ENCODE measurements at regions not wholly inside any gene's neighbourhood (a gene's known extent, or its start where the extent isn't known, plus 50 kb on each side); places are given as distances from the start of the nearest gene placed in this dataset.
A peak's percentile ranks its signal among the peaks of the same experiment; 100 is the strongest.
"Not testable (repeated sequence)": the region's sequence is repeated elsewhere in the genome, so short reads cannot be mapped to it uniquely, and the experiment has no call there.

DNA sequence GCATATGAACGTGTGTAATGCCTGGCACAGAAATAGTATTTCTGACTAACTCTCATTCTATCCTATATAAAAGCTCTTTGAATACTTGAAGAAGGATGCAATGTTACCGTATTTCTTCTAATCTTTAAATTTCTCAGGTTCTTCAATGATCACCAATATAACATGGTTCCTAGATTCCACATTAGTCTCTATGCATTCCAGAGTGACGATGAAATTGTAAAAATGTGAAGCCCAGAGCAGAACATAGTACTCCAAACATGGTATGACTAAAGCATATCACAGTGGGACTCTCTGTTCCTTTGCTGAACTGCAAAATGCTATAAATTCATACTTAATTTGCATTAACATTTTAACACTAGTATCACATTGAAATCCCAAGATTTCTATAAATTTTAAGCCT lies 877.6 kb upstream of the CHORDC1 start:
- peak; percentile 87 for DNase-seq

DNA sequence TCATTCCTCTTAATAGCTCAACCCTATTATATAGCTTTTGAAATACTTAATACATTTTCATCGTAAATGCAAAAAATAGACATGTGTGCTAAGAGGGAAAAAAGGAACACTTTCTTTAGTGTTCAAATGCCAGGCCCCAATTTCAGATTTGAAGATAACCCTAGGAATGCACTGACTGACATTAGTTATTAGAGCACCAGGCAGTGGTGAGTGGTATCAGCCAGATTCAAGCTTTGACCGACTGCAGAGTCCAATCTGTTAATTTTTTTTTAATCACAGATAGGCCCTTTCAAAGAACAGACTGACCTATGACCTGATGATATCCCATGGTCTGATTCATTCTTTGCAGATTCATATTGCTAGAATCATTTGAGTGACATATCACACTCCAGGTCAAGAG lies 874.2 kb upstream of the CHORDC1 start:
- DNase-seq, result no peak

DNA sequence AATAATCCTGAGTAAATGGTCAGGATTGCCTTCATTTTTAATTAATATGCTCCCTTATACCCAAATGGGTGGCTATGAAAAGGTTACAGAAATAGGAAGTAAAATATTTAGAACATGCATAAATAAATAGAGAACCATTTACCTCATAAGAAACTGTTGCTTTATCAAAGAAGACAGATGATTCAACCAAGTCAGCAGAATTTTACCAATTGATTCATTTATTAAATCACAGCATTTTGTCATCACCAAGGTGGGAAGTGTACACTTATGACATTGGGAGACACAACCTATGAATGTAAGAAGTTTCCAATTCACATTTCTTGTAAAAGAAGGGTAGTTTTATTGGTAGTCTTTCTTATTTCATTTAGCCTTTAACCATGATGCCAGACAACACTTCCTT lies 870.3 kb upstream of the CHORDC1 start:
- DNase-seq, result no peak

DNA sequence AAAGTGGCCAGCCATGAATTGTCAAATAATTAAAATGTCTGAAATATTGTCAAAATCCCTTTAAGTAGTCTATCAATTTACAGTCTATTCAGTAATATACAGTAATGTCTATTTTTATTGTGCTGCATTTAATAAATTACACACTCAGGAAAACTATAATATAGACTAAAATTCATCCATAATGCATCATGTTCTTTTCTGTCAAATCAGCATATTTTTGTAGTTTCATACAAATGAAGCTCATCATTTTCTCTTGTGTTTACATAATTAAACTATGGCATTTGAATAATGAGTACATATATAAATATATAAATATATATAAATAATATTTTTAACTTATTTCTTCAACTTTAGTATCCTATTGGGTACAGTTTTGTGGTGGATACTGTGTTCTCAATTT lies 868.7 kb upstream of the CHORDC1 start:
- no peak for DNase-seq

DNA sequence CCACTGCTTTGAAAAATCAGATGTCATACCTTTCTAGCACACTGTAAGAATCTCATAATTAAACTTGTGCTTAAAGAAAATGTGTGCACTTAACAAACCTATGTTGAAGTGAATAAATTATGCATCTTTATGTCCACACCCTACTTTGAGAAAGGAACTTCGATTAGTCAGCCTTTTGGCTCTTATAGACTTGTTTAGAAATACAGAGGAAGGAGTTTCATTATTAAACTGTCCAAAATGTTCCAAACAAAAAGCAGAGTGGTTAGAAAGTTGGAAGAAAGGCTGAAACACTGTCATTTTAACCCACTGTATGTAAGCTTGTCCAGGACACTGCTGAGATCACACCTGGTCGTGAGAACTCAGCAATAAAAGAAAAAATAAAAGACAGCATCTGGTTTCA lies 863.2 kb upstream of the CHORDC1 start:
- peak; percentile 14 for DNase-seq

DNA sequence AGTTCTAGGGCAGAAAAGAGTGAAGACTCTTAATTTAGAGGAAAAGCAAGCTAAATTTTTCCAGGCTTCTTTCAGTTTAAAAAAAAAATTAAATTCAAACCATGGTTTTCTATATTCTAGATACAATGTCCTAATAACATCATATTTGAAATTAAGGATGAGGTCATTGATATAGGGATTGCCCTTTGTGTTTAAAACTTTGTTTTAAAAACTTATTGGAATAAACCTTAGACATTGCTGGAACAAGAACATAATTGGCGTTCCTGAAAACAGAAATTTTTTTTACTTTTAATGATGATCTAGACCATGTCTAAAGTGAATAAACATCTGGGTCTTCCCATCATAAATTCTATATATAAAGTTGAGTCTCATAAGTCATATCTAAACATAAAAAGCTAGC lies 859.4 kb upstream of the CHORDC1 start:
- no peak for DNase-seq

DNA sequence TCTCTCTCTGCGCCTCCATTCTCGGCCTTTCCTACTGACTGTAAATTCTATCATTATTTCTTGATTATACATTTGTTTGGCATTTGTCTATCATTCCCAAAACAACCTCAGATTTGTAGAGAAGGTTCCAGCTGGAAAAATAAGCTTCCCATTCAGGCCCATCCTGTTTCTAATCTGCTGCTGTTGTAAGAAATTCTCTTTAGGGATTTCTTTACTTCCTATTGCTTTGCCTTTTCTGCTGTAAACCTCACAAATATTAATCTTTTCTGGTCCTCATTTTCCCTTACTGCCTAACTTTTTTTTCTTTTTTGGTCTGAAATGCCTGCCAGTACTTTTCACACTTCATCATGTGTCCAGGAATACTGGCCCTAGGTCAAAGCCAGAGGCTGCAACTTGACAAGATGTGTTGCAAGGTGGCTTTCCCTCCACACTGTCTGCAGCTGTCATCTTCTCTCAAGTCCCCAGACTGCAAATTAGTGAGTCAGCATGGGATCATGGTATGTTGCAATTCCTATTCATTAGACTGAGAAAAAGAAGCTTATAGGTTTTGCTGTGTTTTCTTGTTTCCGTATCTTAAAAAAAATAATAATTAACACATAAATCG lies 858.7 kb upstream of the CHORDC1 start:
- DNase-seq, result peak; percentile 82

DNA sequence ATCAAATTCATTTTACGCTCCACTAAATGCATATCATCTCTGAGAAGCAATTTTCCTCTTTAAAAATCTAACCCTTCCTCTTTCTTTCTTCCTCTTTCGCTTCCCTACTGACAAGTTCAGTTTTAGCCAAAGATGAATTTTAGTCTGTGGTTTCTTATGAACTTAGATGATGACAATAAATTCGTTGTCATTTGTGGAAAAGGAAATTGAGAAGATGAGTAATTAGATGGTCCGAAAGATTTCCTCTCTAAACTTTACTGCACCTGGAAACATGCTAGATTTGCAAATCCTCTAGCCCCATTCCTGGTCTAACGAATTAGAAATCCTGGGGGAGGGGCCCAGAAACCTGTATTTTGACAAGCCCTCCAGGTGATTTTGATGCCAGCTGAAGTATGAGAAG lies 855.4 kb upstream of the CHORDC1 start:
- no peak for DNase-seq

DNA sequence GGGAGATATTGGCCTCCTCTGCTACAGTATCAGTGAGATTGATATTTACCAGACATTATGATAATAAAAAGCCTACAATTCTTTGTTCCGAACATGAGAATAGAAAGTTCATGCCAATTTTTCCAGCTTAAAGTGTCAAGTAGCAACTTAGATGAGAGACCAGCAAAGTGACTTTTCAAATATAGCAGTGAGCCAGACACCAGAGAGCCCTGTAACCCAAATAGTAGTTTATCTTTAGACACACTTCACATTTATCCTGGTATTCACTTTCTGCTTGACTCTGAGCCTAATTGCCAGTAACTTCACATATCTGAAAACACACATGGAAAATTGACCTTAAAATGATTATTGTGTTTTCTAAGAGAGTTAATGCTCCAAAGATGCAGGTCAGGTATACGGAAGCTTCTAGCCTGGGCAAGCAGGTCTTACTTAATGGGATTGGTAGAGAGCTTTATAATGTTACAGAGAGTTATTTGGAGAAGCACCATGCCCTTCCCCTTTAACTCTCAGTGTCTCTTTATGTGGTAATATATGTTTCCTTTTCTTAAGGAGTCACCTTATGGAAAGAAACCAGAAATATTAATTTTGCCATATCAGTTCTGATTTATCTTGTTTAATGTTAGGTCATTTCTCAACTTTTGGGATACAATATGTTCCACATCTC lies 852.3 kb upstream of the CHORDC1 start:
- DNase-seq, result no peak

DNA sequence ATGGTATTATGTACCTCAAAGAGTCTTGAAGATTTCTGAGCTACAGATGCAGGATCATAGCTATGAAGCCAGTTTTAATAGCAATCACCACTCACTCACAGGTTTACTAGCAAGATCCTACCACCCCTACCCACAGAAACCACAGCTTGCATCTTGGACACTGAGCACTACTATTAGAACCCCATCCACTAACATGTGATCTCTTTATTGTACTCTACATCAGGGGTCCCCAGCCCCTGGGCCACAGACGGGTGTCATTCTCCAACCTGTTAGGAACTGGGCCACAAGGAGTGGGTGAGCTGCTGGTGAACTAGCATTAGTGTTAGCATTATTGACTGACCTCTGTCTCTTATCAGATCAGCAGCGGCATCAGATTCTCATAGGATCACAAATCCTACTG lies 844.8 kb upstream of the CHORDC1 start:
- DNase-seq, result no peak

DNA sequence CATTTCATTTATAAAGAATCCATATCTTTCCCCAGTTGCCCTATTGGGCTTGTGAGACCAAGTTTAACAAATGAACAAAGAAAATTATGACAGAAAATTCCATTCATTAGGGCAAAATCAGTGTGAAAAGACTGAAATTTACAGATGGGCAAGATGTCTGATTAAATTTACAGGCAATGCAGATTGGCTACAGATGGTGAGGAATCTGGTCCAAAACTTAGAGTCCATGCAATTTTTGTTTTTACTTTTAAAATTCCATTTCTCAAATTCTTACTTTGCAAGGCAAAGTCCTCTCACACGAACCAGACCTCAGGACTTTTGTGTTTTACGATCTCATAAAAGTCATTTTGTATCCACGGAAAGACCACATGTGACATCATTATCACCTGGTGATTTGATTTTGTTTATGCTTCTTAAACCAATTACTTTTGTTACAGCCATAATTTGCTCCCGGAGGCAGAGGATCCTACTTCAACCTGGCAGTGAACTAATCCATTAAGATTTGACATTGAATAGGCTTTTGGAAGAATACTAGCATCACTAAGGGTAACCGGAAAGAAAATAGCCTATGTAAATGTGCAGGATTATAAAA lies 843.7 kb upstream of the CHORDC1 start:
- no peak for DNase-seq

DNA sequence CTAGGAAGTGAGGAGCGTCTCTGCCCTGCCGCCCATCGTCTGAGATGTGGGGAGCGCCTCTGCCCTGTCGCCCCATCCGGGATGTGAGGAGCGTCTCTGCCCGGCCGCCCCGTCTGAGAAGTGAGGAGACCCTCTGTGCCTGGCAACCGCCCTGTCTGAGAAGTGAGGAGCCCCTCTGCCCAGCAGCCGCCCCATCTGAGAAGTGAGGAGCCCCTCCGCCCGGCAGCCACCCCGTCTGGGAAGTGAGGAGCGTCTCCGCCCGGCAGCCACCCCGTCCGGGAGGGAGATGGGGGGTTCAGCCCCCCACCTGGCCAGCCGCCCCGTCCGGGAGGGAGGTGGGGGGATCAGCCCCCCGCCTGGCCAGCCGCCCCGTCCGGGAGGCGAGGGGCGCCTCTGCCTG lies 840.5 kb upstream of the CHORDC1 start:
- not testable (repeated sequence) for DNase-seq

DNA sequence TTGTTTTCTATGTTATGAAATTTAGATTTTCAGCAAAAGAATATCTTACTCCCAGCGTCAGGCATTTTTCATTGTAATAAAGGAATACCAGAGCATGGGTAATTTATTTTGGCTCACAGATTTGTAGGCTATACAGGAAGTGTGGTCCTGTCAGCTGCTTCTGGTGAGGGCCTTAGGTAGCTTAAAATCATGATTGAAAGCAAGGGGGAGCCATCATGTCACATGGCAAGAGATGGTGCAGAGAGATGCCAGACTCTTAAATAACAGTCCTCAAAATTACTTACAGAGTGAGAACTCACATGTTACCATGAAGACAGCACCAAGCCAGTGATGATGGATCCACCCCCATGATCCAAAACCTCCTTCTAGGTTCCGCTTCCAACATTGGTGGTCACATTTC lies 825.0 kb upstream of the CHORDC1 start:
- no peak for DNase-seq

DNA sequence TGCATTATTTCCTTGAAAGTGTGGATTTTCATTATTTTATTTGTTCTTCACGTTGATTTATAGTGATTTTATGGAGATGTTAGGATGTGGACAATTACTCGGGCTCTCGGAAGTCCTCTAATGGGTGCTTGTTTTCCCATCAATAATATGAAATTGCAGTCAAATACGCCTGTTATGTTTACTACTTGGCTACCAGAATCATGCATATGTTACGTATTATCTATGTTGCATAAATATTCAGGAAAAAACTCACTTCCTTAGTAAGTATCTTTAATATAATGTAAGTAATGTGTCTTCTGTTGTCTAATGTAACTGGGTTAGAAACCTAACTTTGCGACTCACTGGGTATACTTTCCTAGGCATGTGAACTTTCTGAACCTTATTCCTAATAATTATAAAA lies 823.4 kb upstream of the CHORDC1 start:
- DNase-seq, result no peak

DNA sequence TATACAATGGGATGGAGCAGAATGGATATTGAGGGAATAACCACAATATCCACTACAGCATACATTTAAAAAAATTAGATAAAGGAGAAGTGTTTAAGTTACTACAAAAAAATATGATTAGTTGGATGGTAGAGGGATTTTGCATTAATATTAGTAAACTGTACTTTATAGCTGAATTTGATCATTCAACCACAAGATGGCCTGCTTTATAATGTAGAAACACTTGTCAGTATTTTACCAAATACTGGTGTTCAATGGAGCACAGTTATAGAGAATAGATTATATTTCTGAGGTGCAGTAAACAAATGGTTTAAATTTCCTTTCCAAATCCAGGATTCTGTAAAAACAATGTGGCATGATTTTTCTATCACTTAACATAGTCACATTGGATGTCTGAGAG lies 818.8 kb upstream of the CHORDC1 start:
- DNase-seq, result peak; percentile 5

DNA sequence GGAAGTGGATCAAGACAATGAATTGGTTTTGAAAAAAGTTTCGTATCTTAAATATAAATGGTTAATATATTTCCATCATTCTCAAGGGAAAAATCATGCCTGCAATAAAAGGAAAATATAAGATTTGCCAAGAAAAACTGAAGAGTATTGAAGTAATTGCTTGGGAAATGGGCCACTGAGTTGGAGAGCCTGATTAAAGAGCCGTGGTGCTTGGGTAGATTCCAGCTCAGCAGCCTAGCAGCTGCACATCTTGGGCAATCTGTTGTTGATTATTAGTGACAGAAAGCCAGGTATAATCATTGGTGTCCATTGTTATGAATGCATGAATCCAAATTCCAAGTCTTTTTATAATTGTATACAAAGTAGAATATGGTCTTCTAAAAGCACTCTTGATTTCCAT lies 800.9 kb upstream of the CHORDC1 start:
- no peak for DNase-seq

DNA sequence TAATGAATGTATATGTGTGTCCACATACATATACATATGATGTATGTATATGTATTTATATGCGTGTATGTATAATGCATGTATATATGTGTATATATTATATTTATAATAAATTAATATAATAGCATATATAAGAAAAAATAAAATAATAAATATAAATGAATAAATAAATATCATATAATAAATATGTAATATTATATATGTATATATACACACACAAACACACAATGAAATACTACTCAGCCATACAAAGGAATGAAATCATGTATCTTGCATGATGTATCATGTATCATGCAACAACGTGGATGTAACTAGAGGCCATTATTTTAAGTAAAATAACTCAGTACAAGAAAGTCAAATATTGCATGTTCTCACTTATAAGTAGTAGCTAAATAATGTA lies 788.7 kb upstream of the CHORDC1 start:
- DNase-seq, result no peak

DNA sequence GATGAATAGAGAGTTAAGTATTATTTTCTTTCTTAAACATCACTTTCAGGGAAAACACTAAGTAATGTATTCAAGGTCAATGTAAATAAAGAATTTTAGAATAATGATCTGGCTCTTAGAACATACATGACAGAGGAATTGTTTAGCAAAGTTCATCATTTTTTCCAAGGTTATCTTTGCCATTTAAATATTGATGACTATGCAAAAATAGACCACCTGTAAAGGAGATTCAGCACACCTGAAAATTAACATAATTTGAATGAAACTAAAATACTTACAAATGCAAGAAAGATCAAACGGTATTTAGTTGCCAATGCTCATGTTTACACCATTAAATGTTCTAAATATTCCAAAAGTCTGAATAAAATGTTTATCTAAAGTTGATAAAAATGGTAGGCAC lies 782.6 kb upstream of the CHORDC1 start:
- no peak for DNase-seq

DNA sequence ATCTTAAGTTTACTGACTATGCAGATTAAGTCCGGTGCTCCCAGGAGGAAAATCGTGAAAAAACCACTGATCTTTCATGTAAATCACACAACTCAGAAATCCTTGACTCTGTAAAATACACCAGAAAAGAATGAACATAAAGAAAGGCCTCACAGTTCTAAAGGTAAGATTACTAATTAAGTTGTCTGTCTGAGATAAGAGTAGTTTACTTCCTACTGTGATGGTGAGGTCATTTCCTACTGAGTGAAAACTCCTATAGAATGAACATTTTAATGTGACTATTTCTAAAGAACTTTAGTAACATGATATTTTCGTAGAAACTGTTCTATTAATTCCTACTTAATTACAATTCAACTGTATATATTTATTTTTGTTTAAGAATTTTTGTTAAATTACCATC lies 774.4 kb upstream of the CHORDC1 start:
- DNase-seq, result no peak

DNA sequence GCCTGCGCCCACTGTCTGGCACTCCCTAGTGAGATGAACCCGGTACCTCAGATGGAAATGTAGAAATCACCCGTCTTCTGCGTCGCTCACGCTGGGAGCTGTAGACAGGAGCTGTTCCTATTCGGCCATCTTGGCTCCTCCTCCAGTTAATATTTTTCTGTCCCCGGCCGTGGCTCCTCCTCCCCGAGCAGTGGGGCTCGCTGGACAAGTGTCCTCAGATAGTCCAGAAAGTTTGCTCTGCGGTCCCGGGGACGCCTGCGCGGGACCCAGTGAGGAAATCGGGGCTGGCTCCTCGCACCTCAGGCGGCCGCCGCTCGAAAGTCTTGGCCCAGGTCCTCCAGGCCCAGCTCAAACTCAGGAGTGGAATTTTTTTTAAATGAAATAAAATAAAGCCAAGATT lies 749.3 kb upstream of the CHORDC1 start:
- not testable (repeated sequence) for DNase-seq

DNA sequence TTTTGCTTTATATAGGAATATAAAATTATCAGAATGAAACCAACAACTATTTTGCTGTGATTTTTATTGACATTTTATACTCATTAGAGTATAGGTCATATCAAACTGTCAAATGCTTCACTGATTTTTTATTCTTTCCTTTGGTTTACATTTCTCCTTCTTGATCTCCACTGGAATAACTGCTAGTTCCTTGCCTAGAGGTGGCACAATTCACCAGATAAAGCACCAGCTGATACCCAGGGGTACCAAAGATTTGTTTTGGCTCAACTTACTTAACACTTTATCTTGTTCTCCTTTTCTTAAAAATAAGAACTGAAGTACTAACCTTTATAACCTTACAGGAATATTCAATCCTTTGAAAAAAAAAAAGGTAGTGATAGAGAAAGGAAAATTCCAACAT lies 725.1 kb upstream of the CHORDC1 start:
- DNase-seq, result no peak

DNA sequence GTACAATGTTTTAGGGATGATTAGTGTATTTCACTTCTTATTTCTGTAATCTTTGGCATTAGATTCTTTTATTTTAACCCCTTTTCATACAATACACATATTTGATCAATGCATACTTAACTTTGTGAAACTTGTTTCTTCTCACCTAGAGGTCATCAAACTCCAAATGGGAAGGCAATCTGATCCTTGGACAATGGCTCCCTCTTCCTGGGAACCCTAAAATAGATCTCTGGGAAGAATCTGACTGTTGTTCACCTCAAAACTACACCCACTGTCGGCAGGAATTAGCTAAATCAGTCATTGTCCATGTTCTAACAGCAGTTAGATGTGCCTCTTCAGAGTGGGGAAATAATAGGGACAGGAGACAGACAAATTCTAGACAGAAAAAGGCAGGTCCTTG lies 707.4 kb upstream of the CHORDC1 start:
- no peak for DNase-seq

DNA sequence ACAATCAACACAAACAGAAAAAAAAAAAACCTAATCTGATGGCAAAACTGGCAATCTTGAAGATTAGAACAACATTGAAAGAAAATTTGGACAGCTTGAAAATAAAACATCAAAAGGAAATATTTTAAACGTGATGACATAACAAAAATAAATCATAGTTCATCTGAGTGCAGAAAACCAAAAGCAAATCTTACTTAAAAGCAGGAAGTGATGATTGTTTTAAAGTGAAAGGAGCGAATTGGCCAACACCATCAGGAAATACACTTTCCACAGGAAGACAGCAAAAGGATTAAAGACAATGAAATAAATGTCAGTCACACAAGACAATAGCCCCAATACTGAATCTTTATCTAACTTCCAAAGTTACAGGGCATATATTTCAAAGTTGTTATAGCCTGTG lies 696.5 kb upstream of the CHORDC1 start:
- DNase-seq, result no peak

DNA sequence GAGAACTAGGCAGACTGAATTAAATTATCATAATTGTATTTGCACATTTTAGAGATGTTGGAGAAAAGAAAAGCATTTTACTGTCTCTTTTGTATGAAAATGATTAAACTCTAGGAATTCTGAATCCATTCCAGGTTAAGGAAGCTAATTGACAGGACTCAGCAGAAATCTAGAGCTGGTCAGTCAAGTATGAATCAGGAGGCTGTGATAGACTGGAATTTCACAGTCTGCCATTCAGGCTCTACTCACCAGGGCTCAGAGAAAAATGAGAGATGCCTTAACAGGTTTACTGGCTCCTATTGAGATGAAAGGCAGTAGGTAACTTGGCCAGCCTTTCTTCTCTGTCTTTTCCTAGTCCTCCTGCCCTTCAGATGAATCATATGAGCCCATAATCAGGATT lies 693.9 kb upstream of the CHORDC1 start:
- DNase-seq, result no peak

DNA sequence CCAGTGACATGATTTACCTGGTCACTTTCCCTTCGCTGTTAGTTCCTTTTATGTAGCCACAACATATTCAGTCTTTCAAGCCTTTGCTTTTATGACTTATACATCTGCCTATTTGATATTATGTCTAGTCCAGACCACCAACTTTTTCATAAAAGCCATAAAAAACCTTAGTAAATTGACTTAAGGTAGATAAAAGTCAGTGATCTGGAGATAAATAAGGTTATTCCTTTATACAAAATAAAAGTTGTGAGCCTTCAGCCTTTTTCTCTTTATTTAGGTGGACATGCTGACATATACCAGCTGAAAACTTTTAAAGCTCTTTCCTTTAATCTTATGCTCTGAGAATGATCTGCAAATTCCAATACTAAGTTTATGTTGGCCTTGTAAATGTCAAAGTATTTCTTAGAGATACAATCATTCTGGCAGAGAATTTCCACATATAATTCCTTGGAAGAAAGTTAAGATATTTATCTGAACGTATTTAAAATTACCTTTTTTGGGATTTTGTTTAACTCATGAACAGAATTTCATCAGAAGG lies 690.4 kb upstream of the CHORDC1 start:
- DNase-seq, result no peak

Measured in fibroblast of skin of right quadriceps (primary cell).